ENCODE measurements at regions not wholly inside any gene's neighbourhood (a gene's known extent, or its start where the extent isn't known, plus 50 kb on each side); places are given as distances from the start of the nearest gene placed in this dataset.

GRCh38 chr3:139264375-139264774 lies 79.4 kb upstream of the MRPS22 start:
- no TSS peak for BruUV-seq (replicated peaks)
- ChIA-PET POLR2A (no interaction called here), CTCF (ENCODE audit: low intra/inter-chr PET ratio, low total read pairs) (no interaction called here)
- ATAC-seq (no peak), FAIRE-seq (no peak), DNase-seq (ENCODE audit: low spot score) (no peak)
- Histone ChIP-seq H3K4me1 (ENCODE audit: insufficient read depth, low read length) (peaks cover 14% of the 10 kb centered on the region), H2AFZ (ENCODE audit: low read length) (no peak overlapping the region), H3K27me3 (ENCODE audit: control insufficient read depth in 1 of 2, insufficient read depth in 2 of 2, low read length in 2 of 2) (peaks cover 0 to 3% of the 10 kb centered on the region in 2 experiments; a peak in 2 of 5 replicates), H3K4me3 (replicated peaks in 1 of 3; ENCODE audit: insufficient read depth in 1 of 3, low read depth in 2 of 3, low read length in 3 of 3) (no peak overlapping the region), H4K20me1 (ENCODE audit: insufficient read depth, low read length) (no peaks in the 10 kb centered on the region), H3K36me3 (replicated peaks in 1 of 2; ENCODE audit: control insufficient read depth in 1 of 2, insufficient read depth in 2 of 2, low read length in 2 of 2) (no peaks in the 10 kb centered on the region), H3K27ac (ENCODE audit: extremely low read length, insufficient read depth, low read length) (no peak overlapping the region), H3K9me3 (ENCODE audit: low read length) (no peaks in the 10 kb centered on the region), H3K4me2 (ENCODE audit: low read depth, low read length) (no peak overlapping the region), H3K79me2 (ENCODE audit: insufficient read depth, low read length) (no peaks in the 10 kb centered on the region), H3K9ac (ENCODE audit: insufficient read depth, low read depth, low read length) (no peak overlapping the region)
- intact Hi-C loops (cut with micrococcal nuclease; ENCODE audit: unreplicated experiment), result no loop called here
- 54% methylated on average over 3 of the region's 3 CpGs for WGBS (ENCODE audit: low lambda C conversion rate)
- in situ Hi-C loops (cut with HindIII; ENCODE audit: extremely low pct_ligation_motif_present, low pct_unique_long_range_greater_than_20kb), result no loop called here
- TF ChIP-seq TFE3 (CRISPR knock-in tag; IDR thresholded peaks at IDR 0.05), result no peak
- TF ChIP-seq ZNF775 (CRISPR knock-in tag; IDR thresholded peaks at IDR 0.05; ENCODE audit: borderline replicate concordance), result no peak
- no peak for TF ChIP-seq ZNF574 (CRISPR knock-in tag; IDR thresholded peaks at IDR 0.05)
- no peak for TF ChIP-seq ZNF710 (CRISPR knock-in tag; IDR thresholded peaks at IDR 0.05; ENCODE audit: borderline replicate concordance)
- no peak for TF ChIP-seq HOXA5 (CRISPR knock-in tag; IDR thresholded peaks at IDR 0.05)
- TF ChIP-seq NCOA1 (CRISPR knock-in tag; IDR thresholded peaks at IDR 0.05), result no peak
- TF ChIP-seq JUNB (CRISPR knock-in tag; IDR thresholded peaks at IDR 0.05; ENCODE audit: borderline replicate concordance), result no peak
- no peak for TF ChIP-seq ARNT (IDR thresholded peaks at IDR 0.05)
- no peak for TF ChIP-seq RAD51 (IDR thresholded peaks at IDR 0.05; ENCODE audit: borderline replicate concordance)
- no peak for TF ChIP-seq MTF1 (CRISPR knock-in tag; IDR thresholded peaks at IDR 0.05)
- TF ChIP-seq ZNF646 (CRISPR knock-in tag; IDR thresholded peaks at IDR 0.05), result no peak
- TF ChIP-seq NFIC (IDR thresholded peaks at IDR 0.05; ENCODE audit: low read length), result no peak
- no peak for TF ChIP-seq RBM22 (optimal IDR thresholded peaks at IDR 0.05; ENCODE audit: low read length)
- no peak for TF ChIP-seq CEBPG (CRISPR knock-in tag; IDR thresholded peaks at IDR 0.05)
